ENCODE measurements at regions not wholly inside any gene's neighbourhood (a gene's known extent, or its start where the extent isn't known, plus 50 kb on each side); places are given as distances from the start of the nearest gene placed in this dataset.

DNA sequence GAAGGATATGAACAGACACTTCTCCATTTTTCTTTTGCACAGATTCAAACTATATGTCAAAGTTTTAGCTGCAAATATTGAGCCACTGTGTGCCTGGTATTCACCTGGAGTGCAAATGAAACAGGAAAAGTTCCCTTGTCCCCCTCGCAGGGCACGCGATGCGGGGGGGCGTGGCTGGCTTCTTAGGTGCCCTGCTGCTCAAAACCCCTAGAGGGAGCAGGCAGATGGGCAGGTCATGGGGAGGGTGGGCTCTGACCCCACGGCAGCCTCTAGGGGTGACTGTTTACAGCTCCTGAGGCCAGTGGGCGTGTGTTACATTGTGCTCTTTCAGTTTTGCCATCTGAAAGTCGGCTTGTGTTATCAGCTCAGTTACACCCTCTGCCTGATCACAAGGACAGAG lies 931.2 kb upstream of the B3GALT2 start:
- H3K27ac ChIP-seq = no peak overlapping the region
- ChIA-PET POLR2A (no interaction called here), CTCF (no interaction called here)
- no peaks in the 10 kb centered on the region for H3K9me3 ChIP-seq
- peak in 1 of 2 experiments; percentile 11 for DNase-seq (ENCODE audit: low read depth in 1 of 2, low spot score in 1 of 2)
- H3K4me1 ChIP-seq = no peaks in the 10 kb centered on the region
- ATAC-seq = peak; percentile 73 to 75; a peak in 3 of 6 replicates
- H3K4me2 ChIP-seq = no peak overlapping the region
- no peak for FAIRE-seq
- H3K4me3 ChIP-seq = no peak overlapping the region
- WGBS (ENCODE audit: missing lambda C conversion rate) = 73% methylated on average over 8 of the region's 8 CpGs
- no peak for TF ChIP-seq GATA3 (IDR thresholded peaks at IDR 0.05; ENCODE audit: borderline replicate concordance)
- TF ChIP-seq, protein P1, sequence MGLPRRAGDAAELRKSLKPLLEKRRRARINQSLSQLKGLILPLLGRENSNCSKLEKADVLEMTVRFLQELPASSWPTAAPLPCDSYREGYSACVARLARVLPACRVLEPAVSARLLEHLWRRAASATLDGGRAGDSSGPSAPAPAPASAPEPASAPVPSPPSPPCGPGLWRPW (IDR thresholded peaks at IDR 0.05) = no peak
- no peak for TF ChIP-seq ELK1 (IDR thresholded peaks at IDR 0.05; ENCODE audit: low read depth, low read length)
- no peak for TF ChIP-seq KDM5A (IDR thresholded peaks at IDR 0.05)
- TF ChIP-seq SMC3 (IDR thresholded peaks at IDR 0.05) = no peak
- no peak for TF ChIP-seq ZFP36 (IDR thresholded peaks at IDR 0.05; ENCODE audit: borderline replicate concordance, partially characterized antibody)
- TF ChIP-seq, protein P2, sequence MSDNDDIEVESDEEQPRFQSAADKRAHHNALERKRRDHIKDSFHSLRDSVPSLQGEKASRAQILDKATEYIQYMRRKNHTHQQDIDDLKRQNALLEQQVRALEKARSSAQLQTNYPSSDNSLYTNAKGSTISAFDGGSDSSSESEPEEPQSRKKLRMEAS (IDR thresholded peaks at IDR 0.05) = no peak
- TF ChIP-seq RAD21 (conservative IDR thresholded peaks at IDR 0.05 in 1 of 2, IDR thresholded peaks at IDR 0.05 in 1 of 2) = no peak
- no peak for TF ChIP-seq MAZ (IDR thresholded peaks at IDR 0.05; ENCODE audit: borderline replicate concordance, low read depth, low read length)
- TF ChIP-seq, protein P3, sequence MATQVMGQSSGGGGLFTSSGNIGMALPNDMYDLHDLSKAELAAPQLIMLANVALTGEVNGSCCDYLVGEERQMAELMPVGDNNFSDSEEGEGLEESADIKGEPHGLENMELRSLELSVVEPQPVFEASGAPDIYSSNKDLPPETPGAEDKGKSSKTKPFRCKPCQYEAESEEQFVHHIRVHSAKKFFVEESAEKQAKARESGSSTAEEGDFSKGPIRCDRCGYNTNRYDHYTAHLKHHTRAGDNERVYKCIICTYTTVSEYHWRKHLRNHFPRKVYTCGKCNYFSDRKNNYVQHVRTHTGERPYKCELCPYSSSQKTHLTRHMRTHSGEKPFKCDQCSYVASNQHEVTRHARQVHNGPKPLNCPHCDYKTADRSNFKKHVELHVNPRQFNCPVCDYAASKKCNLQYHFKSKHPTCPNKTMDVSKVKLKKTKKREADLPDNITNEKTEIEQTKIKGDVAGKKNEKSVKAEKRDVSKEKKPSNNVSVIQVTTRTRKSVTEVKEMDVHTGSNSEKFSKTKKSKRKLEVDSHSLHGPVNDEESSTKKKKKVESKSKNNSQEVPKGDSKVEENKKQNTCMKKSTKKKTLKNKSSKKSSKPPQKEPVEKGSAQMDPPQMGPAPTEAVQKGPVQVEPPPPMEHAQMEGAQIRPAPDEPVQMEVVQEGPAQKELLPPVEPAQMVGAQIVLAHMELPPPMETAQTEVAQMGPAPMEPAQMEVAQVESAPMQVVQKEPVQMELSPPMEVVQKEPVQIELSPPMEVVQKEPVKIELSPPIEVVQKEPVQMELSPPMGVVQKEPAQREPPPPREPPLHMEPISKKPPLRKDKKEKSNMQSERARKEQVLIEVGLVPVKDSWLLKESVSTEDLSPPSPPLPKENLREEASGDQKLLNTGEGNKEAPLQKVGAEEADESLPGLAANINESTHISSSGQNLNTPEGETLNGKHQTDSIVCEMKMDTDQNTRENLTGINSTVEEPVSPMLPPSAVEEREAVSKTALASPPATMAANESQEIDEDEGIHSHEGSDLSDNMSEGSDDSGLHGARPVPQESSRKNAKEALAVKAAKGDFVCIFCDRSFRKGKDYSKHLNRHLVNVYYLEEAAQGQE (IDR thresholded peaks at IDR 0.05) = no peak

DNA sequence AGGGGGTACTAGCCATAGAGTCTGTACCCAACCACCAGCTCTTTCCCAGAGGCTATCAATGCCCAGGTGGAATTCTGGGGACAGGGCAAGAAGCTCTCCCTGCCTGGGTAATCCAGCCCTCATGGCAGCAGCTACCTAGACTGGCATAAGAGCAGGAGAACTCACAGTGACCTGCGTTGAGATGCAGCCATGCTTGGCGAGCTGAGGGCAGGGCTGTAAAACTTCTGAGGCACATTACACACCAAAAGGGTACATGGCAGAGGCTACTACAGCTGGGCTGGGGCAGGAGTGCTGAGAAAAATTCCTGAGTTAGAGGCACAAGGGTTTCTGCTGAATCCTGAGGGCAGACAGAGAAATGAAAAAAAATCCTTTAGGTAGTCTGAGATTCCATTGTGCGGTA lies 927.9 kb upstream of the B3GALT2 start:
- no peak for FAIRE-seq
- CTCF ChIA-PET = interaction anchor here (1.6 kb wide), 1 partner anchor 10 kb away, joined by 5 read pairs; no protein-coding TSS in a partner anchor
- no peaks in the 10 kb centered on the region for H3K9me3 ChIP-seq

More for the DNA sequence above, 927.9 kb upstream of the B3GALT2 start:
- 52% methylated on average over 3 of the region's 3 CpGs for WGBS (ENCODE audit: missing lambda C conversion rate)
- TF ChIP-seq, protein P4, sequence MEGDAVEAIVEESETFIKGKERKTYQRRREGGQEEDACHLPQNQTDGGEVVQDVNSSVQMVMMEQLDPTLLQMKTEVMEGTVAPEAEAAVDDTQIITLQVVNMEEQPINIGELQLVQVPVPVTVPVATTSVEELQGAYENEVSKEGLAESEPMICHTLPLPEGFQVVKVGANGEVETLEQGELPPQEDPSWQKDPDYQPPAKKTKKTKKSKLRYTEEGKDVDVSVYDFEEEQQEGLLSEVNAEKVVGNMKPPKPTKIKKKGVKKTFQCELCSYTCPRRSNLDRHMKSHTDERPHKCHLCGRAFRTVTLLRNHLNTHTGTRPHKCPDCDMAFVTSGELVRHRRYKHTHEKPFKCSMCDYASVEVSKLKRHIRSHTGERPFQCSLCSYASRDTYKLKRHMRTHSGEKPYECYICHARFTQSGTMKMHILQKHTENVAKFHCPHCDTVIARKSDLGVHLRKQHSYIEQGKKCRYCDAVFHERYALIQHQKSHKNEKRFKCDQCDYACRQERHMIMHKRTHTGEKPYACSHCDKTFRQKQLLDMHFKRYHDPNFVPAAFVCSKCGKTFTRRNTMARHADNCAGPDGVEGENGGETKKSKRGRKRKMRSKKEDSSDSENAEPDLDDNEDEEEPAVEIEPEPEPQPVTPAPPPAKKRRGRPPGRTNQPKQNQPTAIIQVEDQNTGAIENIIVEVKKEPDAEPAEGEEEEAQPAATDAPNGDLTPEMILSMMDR (IDR thresholded peaks at IDR 0.05) = no peak
- TF ChIP-seq, protein P5, sequence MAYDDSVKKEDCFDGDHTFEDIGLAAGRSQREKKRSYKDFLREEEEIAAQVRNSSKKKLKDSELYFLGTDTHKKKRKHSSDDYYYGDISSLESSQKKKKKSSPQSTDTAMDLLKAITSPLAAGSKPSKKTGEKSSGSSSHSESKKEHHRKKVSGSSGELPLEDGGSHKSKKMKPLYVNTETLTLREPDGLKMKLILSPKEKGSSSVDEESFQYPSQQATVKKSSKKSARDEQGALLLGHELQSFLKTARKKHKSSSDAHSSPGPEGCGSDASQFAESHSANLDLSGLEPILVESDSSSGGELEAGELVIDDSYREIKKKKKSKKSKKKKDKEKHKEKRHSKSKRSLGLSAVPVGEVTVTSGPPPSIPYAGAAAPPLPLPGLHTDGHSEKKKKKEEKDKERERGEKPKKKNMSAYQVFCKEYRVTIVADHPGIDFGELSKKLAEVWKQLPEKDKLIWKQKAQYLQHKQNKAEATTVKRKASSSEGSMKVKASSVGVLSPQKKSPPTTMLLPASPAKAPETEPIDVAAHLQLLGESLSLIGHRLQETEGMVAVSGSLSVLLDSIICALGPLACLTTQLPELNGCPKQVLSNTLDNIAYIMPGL (CRISPR knock-in tag; IDR thresholded peaks at IDR 0.05; ENCODE audit: borderline replicate concordance) = no peak
- Histone ChIP-seq H3K27ac (no peak overlapping the region), H3K4me2 (no peak overlapping the region), H3K4me1 (no peaks in the 10 kb centered on the region), H3K4me3 (no peak overlapping the region)
- ATAC-seq = no peak
- POLR2A ChIA-PET = no interaction called here
- no peak for DNase-seq (ENCODE audit: low read depth in 1 of 2, low spot score in 1 of 2)

Measured in A549 (cell line).